ENCODE measurements at regions not wholly inside any gene's neighbourhood (a gene's known extent, or its start where the extent isn't known, plus 50 kb on each side); places are given as distances from the start of the nearest gene placed in this dataset.

- no peak overlapping the region for H3K27ac ChIP-seq
Measured at GRCh38 chr12:93086288-93086727, 157.2 kb upstream of the EEA1 start.

DNA sequence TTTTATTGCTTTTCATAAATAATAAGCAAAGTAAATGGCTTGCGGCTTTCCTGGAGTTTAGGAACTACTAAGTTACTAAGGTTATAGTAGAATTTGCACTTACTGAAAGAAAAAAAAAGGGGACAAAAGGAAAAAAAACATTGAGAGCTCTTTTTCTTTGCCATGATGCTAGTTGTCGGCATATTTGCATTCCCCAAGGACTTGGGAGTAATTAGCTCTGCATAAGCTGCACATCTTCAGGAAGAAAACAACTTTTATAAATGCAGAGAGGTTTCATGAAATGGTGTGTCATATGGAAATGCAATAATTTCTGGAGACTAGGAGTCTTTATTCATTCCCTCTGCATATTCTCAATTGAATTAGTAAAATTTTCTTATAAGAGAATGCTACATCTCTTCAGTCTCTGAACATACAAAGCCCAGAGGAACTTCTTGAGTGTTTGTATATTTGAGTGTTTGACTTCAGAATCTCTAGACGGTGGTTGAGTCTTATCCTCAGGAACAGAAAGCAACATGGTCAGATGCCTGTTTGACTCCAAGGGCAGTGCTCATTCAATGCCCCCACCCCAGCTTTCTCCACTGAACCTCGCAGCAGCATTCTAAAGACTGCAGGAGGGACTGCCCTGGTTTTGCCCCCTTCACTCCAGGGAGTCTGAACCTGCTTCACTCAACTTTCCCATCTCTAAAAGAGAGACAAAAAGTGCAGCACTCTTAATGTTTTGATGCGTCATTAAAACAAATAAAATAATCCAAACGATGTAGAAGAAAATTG, 158.9 kb upstream of the EEA1 start:
- intact Hi-C loops (cut with DNase I; ENCODE audit: low total_unique reads): no loop called here
- H3K4me1 ChIP-seq: no peaks in the 10 kb centered on the region
- H3K27ac ChIP-seq: no peak overlapping the region
- H3K9me3 ChIP-seq: peaks cover 7% of the 10 kb centered on the region in 2 donors
- no peaks in the 10 kb centered on the region for H3K36me3 ChIP-seq
- no peak for DNase-seq (ENCODE audit: low spot score in 2 of 2)
- TF ChIP-seq POLR2AphosphoS5 (IDR thresholded peaks at IDR 0.05): no peak
- TF ChIP-seq, protein P1, sequence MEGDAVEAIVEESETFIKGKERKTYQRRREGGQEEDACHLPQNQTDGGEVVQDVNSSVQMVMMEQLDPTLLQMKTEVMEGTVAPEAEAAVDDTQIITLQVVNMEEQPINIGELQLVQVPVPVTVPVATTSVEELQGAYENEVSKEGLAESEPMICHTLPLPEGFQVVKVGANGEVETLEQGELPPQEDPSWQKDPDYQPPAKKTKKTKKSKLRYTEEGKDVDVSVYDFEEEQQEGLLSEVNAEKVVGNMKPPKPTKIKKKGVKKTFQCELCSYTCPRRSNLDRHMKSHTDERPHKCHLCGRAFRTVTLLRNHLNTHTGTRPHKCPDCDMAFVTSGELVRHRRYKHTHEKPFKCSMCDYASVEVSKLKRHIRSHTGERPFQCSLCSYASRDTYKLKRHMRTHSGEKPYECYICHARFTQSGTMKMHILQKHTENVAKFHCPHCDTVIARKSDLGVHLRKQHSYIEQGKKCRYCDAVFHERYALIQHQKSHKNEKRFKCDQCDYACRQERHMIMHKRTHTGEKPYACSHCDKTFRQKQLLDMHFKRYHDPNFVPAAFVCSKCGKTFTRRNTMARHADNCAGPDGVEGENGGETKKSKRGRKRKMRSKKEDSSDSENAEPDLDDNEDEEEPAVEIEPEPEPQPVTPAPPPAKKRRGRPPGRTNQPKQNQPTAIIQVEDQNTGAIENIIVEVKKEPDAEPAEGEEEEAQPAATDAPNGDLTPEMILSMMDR (IDR thresholded peaks at IDR 0.05): no peak
- TF ChIP-seq POLR2A (IDR thresholded peaks at IDR 0.05): no peak
- H3K27me3 ChIP-seq: no peaks in the 10 kb centered on the region
- no peak overlapping the region for H3K4me3 ChIP-seq

More at GRCh38 chr12:93086288-93086727, 157.2 kb upstream of the EEA1 start:
- no peaks in the 10 kb centered on the region for H3K27me3 ChIP-seq
- no peak for DNase-seq (ENCODE audit: low spot score in 2 of 2)
- intact Hi-C loops (cut with DNase I; ENCODE audit: low total_unique reads): no loop called here
- TF ChIP-seq POLR2A (IDR thresholded peaks at IDR 0.05) (no peak), POLR2AphosphoS5 (IDR thresholded peaks at IDR 0.05) (no peak)
- TF ChIP-seq, protein P1 (IDR thresholded peaks at IDR 0.05): no peak
- H3K4me1 ChIP-seq: no peaks in the 10 kb centered on the region
- peaks cover 7% of the 10 kb centered on the region in 2 donors for H3K9me3 ChIP-seq
- H3K36me3 ChIP-seq: no peaks in the 10 kb centered on the region
- no peak overlapping the region for H3K4me3 ChIP-seq

GRCh38 chr12:93089805-93090569, 160.9 kb upstream of the EEA1 start:
- Histone ChIP-seq H3K4me1 (no peaks in the 10 kb centered on the region), H3K36me3 (no peaks in the 10 kb centered on the region), H3K9me3 (peaks cover 7% of the 10 kb centered on the region in 2 donors), H3K4me3 (no peak overlapping the region), H3K27ac (no peak overlapping the region), H3K27me3 (no peaks in the 10 kb centered on the region)
- no peak for TF ChIP-seq POLR2AphosphoS5 (IDR thresholded peaks at IDR 0.05)
- no peak for TF ChIP-seq POLR2A (IDR thresholded peaks at IDR 0.05)
- TF ChIP-seq, protein P1 (IDR thresholded peaks at IDR 0.05): no peak
- intact Hi-C loops (cut with DNase I; ENCODE audit: low total_unique reads): no loop called here
- DNase-seq (ENCODE audit: low spot score in 2 of 2): no peak

DNA sequence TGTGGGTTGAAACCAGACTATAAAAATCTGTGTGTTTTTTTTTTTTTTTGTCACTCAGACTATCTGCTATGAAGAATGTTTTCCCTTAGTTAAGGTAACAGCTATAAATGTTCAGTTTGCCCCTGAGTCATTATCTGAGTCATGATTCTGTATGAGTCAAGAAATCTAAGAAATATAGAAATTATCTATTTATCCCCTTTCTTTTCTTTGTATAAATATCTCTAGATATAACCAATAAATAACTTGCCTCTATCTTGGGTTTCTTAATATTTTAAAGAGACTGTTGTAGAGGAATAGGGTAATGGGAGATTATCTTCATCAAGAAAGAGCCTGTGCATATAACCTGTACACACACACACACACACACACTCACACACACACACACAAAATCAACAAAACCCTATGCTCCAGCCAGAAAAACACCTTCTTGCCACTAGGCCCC, 161.7 kb upstream of the EEA1 start:
- Histone ChIP-seq H3K27ac (no peak overlapping the region), H3K36me3 (no peaks in the 10 kb centered on the region), H3K4me3 (no peak overlapping the region), H3K27me3 (no peaks in the 10 kb centered on the region), H3K4me1 (no peaks in the 10 kb centered on the region), H3K9me3 (peaks cover 7% of the 10 kb centered on the region in 2 donors)
- no peak for DNase-seq (ENCODE audit: low spot score in 2 of 2)
- intact Hi-C loops (cut with DNase I; ENCODE audit: low total_unique reads): no loop called here
- TF ChIP-seq, protein P1 (IDR thresholded peaks at IDR 0.05): no peak
- TF ChIP-seq POLR2AphosphoS5 (IDR thresholded peaks at IDR 0.05) (no peak), POLR2A (IDR thresholded peaks at IDR 0.05) (no peak)

Measured in breast epithelium (tissue), 4 donors.